ENCODE measurements at regions not wholly inside any gene's neighbourhood (a gene's known extent, or its start where the extent isn't known, plus 50 kb on each side); places are given as distances from the start of the nearest gene placed in this dataset.

GRCh38 chr1:228842094-228842775 lies 107.0 kb downstream of the RHOU start:
- TF ChIP-seq, protein P1, sequence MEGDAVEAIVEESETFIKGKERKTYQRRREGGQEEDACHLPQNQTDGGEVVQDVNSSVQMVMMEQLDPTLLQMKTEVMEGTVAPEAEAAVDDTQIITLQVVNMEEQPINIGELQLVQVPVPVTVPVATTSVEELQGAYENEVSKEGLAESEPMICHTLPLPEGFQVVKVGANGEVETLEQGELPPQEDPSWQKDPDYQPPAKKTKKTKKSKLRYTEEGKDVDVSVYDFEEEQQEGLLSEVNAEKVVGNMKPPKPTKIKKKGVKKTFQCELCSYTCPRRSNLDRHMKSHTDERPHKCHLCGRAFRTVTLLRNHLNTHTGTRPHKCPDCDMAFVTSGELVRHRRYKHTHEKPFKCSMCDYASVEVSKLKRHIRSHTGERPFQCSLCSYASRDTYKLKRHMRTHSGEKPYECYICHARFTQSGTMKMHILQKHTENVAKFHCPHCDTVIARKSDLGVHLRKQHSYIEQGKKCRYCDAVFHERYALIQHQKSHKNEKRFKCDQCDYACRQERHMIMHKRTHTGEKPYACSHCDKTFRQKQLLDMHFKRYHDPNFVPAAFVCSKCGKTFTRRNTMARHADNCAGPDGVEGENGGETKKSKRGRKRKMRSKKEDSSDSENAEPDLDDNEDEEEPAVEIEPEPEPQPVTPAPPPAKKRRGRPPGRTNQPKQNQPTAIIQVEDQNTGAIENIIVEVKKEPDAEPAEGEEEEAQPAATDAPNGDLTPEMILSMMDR (conservative IDR thresholded peaks at IDR 0.05; ENCODE audit: low read depth in 2 of 2), result no peak
- TF ChIP-seq POLR2AphosphoS5 (IDR thresholded peaks at IDR 0.05; ENCODE audit: low read depth), result no peak
- TF ChIP-seq ZNF331 (CRISPR knock-in tag; IDR thresholded peaks at IDR 0.05; ENCODE audit: low read depth), result no peak
- TF ChIP-seq ZNF114 (CRISPR knock-in tag; IDR thresholded peaks at IDR 0.05), result no peak
- TF ChIP-seq EZH2 (IDR thresholded peaks at IDR 0.05; ENCODE audit: low read depth, unreplicated experiment), result no peak

All from GM23338 (cell line).